NCI-H345 (cell line): ENCODE measurements at regions not wholly inside any gene's neighbourhood (a gene's known extent, or its start where the extent isn't known, plus 50 kb on each side); places are given as distances from the start of the nearest gene placed in this dataset.
"Not testable (repeated sequence)": the region's sequence is repeated elsewhere in the genome, so short reads cannot be mapped to it uniquely, and the experiment has no call there.

Source experiments
- DNase-seq: peaks from one replicate; lab custom pipeline; 2025; lab: John Stamatoyannopoulos, UW

DNA sequence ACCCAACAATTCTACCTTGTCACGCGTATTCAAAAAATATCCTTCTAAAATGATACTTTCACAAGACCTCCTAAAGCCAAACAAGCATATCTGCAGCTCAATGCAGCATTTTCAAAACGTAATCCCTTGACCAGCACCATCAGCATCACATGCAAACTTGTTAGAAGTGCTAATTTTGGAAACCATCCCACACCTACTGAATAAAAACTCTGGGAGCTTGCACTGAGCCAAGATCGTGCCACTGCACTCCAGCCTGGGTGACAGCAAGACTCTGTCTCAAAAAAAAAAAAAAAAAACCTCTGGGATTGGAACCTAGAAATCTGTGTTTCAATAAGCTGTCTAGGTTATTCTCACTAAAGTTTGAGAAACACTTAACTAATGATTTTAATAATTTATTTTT lies 223.3 kb upstream of the CCDC54 start:
- DNase-seq: no peak

DNA sequence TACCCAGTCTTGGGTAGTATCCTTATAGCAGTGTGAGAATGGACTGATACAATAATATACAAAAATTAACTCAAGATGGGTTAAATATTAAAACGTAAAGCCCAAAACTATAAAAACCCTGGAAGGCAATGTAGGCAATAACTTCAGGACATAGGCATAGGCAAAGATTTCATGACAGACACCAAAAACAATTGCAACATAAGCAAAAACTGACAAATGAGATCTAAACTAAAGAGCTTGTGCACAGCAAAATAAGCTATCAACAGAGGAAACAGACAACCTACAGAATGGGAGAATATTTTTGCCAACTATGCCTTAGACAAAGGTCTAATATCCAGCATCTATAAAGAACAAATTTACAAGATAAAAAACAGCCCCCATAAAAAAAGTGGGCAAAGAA lies 204.8 kb upstream of the CCDC54 start:
- no peak for DNase-seq

- no peak for DNase-seq
These were observed 192.9 kb upstream of the CCDC54 start for GRCh38 chr3:107184375-107184774.

DNA sequence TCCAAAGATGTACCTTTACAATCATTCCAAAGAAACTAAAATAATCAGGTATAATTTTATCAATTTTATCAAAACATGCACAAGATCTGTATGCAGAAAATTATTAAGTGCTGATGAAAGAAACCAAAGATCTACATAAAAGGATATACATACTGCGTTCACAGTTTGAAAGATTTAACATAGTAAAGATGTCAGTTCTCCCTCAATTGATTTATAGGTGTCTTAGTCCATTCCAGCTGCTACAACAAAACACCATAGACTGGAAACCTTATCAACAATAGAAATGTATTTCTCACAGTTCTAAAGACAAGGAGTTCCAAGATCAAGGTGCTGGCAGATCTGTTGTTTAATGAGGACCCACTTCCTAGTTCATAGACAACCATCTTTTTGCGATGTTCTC lies 189.0 kb upstream of the CCDC54 start:
- DNase-seq: no peak

- no peak for DNase-seq
These were observed 188.0 kb upstream of the CCDC54 start for GRCh38 chr3:107189158-107189791.

DNA sequence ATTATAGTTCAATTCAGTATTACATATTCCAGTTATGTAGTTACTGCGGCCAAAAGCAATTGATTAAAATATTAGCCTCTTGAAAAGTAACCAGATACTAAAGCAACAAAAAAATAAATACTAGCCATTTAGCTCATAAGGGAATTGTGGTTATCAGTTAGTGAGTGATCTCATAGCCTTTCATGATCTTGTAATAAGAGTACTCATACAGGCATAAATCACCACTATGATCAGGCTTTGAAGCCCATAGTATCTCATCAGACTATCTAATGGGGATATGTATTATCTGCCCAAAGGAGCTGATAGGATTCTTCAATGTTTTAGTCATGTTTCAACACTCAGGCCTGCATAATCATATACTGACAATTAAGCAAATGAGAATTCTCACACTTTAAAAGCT lies 184.1 kb upstream of the CCDC54 start:
- DNase-seq: no peak

GRCh38 chr3:107198581-107199181 lies 178.6 kb upstream of the CCDC54 start:
- DNase-seq: no peak

GRCh38 chr3:107201146-107201545 lies 176.1 kb upstream of the CCDC54 start:
- DNase-seq: no peak

DNA sequence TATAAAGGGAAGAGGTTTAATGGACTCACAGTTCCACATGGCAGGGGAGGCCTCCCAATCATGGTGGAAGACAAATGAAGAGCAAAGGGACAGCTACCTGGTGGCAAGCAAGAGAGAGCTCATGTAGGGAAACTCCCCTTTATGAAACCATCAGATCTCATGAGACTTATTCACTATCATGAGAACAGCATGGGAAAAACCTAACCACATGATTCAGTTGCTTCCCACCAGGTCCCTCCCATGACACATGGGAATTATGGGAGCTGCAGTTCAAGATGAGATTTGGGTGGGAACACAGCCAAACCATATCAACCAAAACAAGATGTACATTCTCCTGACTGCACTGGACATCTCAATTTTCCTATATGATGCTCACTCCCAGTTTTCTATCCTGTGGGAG lies 174.4 kb upstream of the CCDC54 start:
- not testable (repeated sequence) for DNase-seq

GRCh38 chr3:107204121-107204520 lies 173.1 kb upstream of the CCDC54 start:
- DNase-seq: no peak

DNA sequence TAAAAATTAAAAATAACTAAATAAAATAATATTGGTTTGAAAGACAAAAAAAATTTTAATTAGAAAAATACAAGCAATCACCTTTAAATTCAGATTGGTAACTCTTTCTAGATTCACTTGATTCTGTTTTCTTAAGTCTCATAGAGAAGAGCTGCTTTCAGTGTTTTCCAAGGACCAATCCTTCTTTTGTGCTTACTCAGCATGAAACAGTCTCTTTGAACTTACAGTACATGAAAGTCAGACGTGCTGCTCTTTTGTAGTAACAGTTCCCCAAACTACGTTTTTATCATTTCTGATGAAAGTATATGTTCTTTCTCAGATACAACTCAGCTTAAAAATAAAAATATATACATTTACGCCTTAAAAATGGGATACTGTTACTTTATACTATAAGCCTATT lies 171.9 kb upstream of the CCDC54 start:
- DNase-seq: no peak

- no peak for DNase-seq
These were observed 171.1 kb upstream of the CCDC54 start for GRCh38 chr3:107206141-107206540.

- no peak for DNase-seq
These were observed 170.3 kb upstream of the CCDC54 start for GRCh38 chr3:107206945-107207344.

DNA sequence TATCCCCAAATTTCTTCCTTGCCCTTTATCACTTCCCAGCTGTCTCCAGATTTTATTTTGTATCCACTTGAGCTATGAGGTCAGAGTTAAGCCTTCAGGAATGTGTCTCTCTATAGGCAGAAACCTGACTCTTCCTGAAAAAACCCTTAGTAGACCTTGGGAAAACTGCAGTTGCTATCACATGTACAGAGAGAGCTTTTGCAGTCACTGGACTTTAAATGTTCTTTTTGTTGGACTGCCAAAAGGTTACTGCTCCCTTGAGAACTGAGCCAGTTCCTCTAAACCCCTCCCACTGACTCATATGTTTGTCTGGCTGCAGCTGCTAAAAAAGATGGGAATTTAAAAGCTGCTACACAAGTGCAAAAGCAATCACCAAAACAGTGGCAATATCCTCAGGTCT lies 169.1 kb upstream of the CCDC54 start:
- no peak for DNase-seq

GRCh38 chr3:107208796-107209195 lies 168.4 kb upstream of the CCDC54 start:
- DNase-seq: no peak

DNA sequence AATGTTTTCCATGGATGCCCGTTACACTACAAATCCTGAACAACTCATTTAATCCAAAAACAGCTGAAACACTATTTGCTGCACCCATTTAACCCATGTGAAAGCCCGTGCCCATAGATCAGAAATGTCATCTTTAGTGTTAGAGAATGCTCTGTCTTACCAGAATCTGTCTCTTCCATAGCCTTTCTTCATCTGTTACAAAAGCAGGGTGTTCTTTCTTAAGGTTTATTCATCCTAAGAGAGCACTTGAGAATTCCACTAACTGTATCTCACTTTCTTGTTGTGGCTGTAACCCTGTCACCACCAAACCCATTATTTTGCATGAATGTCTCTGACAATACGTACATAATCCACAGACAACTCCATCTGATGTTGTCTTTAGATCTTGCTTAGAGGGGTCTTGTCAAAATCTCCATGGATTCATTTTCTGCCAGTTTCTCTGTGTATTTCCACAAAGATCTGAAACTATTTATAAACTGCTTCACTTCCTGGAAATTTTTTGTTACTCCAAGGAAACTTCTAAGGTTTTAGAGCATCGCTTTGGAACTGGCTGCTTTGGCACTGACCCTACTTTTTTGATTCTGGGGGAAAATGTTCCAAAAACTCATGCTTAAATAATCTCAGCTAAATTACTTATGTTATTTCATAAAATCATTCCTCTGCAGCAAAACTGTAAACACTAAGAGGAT lies 167.8 kb upstream of the CCDC54 start:
- DNase-seq: no peak

- DNase-seq: no peak
These were observed 165.6 kb upstream of the CCDC54 start for GRCh38 chr3:107211608-107212007.

GRCh38 chr3:107212618-107213017 lies 164.6 kb upstream of the CCDC54 start:
- no peak for DNase-seq

- no peak for DNase-seq
These were observed 164.1 kb upstream of the CCDC54 start for GRCh38 chr3:107213044-107213669.

DNA sequence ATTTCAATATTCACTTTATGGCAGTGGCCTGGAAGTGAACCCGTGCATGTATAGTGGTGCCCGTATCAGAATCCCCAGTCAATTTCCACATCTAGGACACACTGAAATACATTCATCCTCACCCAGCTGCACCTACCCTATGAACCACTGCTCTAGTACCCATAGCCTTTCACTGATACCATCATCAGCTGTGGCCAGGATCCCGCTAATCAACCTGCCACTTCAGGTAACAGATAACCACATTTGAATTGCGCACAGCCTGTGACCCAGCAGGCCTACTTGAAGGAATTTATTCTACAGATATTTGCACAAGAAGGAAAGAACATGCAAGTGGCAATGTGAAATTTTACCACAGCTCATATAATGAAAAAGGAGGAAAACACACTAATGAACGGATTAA lies 161.0 kb upstream of the CCDC54 start:
- no peak for DNase-seq

- no peak for DNase-seq
These were observed 160.5 kb upstream of the CCDC54 start for GRCh38 chr3:107216711-107217110.

- DNase-seq: no peak
These were observed 160.1 kb upstream of the CCDC54 start for GRCh38 chr3:107217172-107217571.

- DNase-seq: no peak
These were observed 158.4 kb upstream of the CCDC54 start for GRCh38 chr3:107218864-107219269.
